ENCODE measurements at regions not wholly inside any gene's neighbourhood (a gene's known extent, or its start where the extent isn't known, plus 50 kb on each side); places are given as distances from the start of the nearest gene placed in this dataset.

- TF ChIP-seq, protein P1, sequence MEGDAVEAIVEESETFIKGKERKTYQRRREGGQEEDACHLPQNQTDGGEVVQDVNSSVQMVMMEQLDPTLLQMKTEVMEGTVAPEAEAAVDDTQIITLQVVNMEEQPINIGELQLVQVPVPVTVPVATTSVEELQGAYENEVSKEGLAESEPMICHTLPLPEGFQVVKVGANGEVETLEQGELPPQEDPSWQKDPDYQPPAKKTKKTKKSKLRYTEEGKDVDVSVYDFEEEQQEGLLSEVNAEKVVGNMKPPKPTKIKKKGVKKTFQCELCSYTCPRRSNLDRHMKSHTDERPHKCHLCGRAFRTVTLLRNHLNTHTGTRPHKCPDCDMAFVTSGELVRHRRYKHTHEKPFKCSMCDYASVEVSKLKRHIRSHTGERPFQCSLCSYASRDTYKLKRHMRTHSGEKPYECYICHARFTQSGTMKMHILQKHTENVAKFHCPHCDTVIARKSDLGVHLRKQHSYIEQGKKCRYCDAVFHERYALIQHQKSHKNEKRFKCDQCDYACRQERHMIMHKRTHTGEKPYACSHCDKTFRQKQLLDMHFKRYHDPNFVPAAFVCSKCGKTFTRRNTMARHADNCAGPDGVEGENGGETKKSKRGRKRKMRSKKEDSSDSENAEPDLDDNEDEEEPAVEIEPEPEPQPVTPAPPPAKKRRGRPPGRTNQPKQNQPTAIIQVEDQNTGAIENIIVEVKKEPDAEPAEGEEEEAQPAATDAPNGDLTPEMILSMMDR (IDR thresholded peaks at IDR 0.05), result no peak
- TF ChIP-seq POLR2A (IDR thresholded peaks at IDR 0.05), result no peak
These were observed 119.6 kb upstream of the LDB2 start for GRCh38 chr4:17018013-17018412.
